ENCODE measurements at regions not wholly inside any gene's neighbourhood (a gene's known extent, or its start where the extent isn't known, plus 50 kb on each side); places are given as distances from the start of the nearest gene placed in this dataset.

- no peaks in the 10 kb centered on the region for H3K36me3 ChIP-seq
- DNase-seq (ENCODE audit: low read depth in 1 of 2, low spot score in 2 of 2), result no peak
- no peaks in the 10 kb centered on the region for H3K4me1 ChIP-seq (replicated peaks)
- H3K27me3 ChIP-seq (replicated peaks), result no peaks in the 10 kb centered on the region
- no peak overlapping the region for H3K4me3 ChIP-seq
- H3K9me3 ChIP-seq (replicated peaks), result peaks cover 12% of the 10 kb centered on the region
- H3K27ac ChIP-seq, result no peak overlapping the region
These were observed 85.5 kb upstream of the GPC1 start for GRCh38 chr2:240350006-240350355.

GRCh38 chr2:240350696-240351087 is 84.8 kb upstream of the GPC1 start:
- Histone ChIP-seq H3K27ac (no peak overlapping the region), H3K4me1 (replicated peaks) (no peaks in the 10 kb centered on the region)

GRCh38 chr2:240351088-240351741 is 84.2 kb upstream of the GPC1 start:
- no peak for DNase-seq (ENCODE audit: low read depth in 1 of 2, low spot score in 2 of 2)
- H3K9me3 ChIP-seq (replicated peaks), result 0 out of 2 replicates have a peak, but pooled peaks cover under 1% of the 10 kb centered on the region
- no peak overlapping the region for H3K27ac ChIP-seq
- no peaks in the 10 kb centered on the region for H3K4me1 ChIP-seq (replicated peaks)
- no peaks in the 10 kb centered on the region for H3K36me3 ChIP-seq
- H3K27me3 ChIP-seq (replicated peaks), result no peaks in the 10 kb centered on the region
- H3K4me3 ChIP-seq, result no peak overlapping the region

More at GRCh38 chr2:240350696-240351087, 84.8 kb upstream of the GPC1 start:
- no peak for DNase-seq (ENCODE audit: low read depth in 1 of 2, low spot score in 2 of 2)
- Histone ChIP-seq H3K27me3 (replicated peaks) (no peaks in the 10 kb centered on the region), H3K36me3 (no peaks in the 10 kb centered on the region), H3K9me3 (replicated peaks) (peaks cover 5% of the 10 kb centered on the region), H3K4me3 (no peak overlapping the region)

- no peaks in the 10 kb centered on the region for H3K36me3 ChIP-seq
- no peak for DNase-seq (ENCODE audit: low read depth in 1 of 2, low spot score in 2 of 2)
- no peak overlapping the region for H3K27ac ChIP-seq
These were observed 83.5 kb upstream of the GPC1 start for GRCh38 chr2:240351826-240352426.

GRCh38 chr2:240353086-240353798 is 82.2 kb upstream of the GPC1 start:
- H3K27me3 ChIP-seq (replicated peaks), result no peaks in the 10 kb centered on the region
- no peak overlapping the region for H3K27ac ChIP-seq
- no peak overlapping the region for H3K4me3 ChIP-seq
- H3K4me1 ChIP-seq (replicated peaks), result no peaks in the 10 kb centered on the region
- no peak for DNase-seq (ENCODE audit: low read depth in 1 of 2, low spot score in 2 of 2)
- no peaks in the 10 kb centered on the region for H3K36me3 ChIP-seq
- no peaks in the 10 kb centered on the region for H3K9me3 ChIP-seq (replicated peaks)

More at GRCh38 chr2:240351826-240352426, 83.5 kb upstream of the GPC1 start:
- H3K27me3 ChIP-seq (replicated peaks), result no peaks in the 10 kb centered on the region
- no peaks in the 10 kb centered on the region for H3K9me3 ChIP-seq (replicated peaks)
- H3K4me3 ChIP-seq, result no peak overlapping the region
- no peaks in the 10 kb centered on the region for H3K4me1 ChIP-seq (replicated peaks)

- DNase-seq (ENCODE audit: low read depth in 1 of 2, low spot score in 2 of 2), result no peak
- Histone ChIP-seq H3K4me3 (no peak overlapping the region), H3K27me3 (replicated peaks) (no peaks in the 10 kb centered on the region), H3K9me3 (replicated peaks) (no peaks in the 10 kb centered on the region), H3K27ac (no peak overlapping the region), H3K36me3 (no peaks in the 10 kb centered on the region), H3K4me1 (replicated peaks) (no peaks in the 10 kb centered on the region)
These were observed 81.5 kb upstream of the GPC1 start for GRCh38 chr2:240353944-240354343.

GRCh38 chr2:240355001-240355891 is 80.2 kb upstream of the GPC1 start:
- no peaks in the 10 kb centered on the region for H3K27me3 ChIP-seq (replicated peaks)
- no peaks in the 10 kb centered on the region for H3K36me3 ChIP-seq
- H3K27ac ChIP-seq, result no peak overlapping the region
- H3K9me3 ChIP-seq (replicated peaks), result no peaks in the 10 kb centered on the region; the same call in 1 of the 2 replicates
- H3K4me3 ChIP-seq, result no peak overlapping the region
- peaks cover under 1% of the 10 kb centered on the region for H3K4me1 ChIP-seq (replicated peaks)
- no peak for DNase-seq (ENCODE audit: low read depth in 1 of 2, low spot score in 2 of 2)

GRCh38 chr2:240355962-240356361 is 79.5 kb upstream of the GPC1 start:
- no peaks in the 10 kb centered on the region; the same call in 1 of the 2 replicates for H3K9me3 ChIP-seq (replicated peaks)
- H3K27ac ChIP-seq, result no peak overlapping the region
- peaks cover 4% of the 10 kb centered on the region for H3K4me1 ChIP-seq (replicated peaks)
- no peaks in the 10 kb centered on the region for H3K36me3 ChIP-seq
- H3K4me3 ChIP-seq, result no peak overlapping the region
- H3K27me3 ChIP-seq (replicated peaks), result no peaks in the 10 kb centered on the region
- DNase-seq (ENCODE audit: low read depth in 1 of 2, low spot score in 2 of 2), result no peak

GRCh38 chr2:240356700-240357640 is 78.5 kb upstream of the GPC1 start:
- Histone ChIP-seq H3K4me3 (no peak overlapping the region), H3K4me1 (replicated peaks) (peaks cover 4% of the 10 kb centered on the region), H3K27me3 (replicated peaks) (no peaks in the 10 kb centered on the region), H3K9me3 (replicated peaks) (no peaks in the 10 kb centered on the region; the same call in 1 of the 2 replicates), H3K36me3 (no peaks in the 10 kb centered on the region), H3K27ac (no peak overlapping the region)
- no peak for DNase-seq (ENCODE audit: low read depth in 1 of 2, low spot score in 2 of 2)

- Histone ChIP-seq H3K9me3 (replicated peaks) (no peaks in the 10 kb centered on the region; the same call in 1 of the 2 replicates), H3K4me3 (no peak overlapping the region), H3K27ac (no peak overlapping the region), H3K36me3 (no peaks in the 10 kb centered on the region), H3K4me1 (replicated peaks) (peaks cover 4% of the 10 kb centered on the region), H3K27me3 (replicated peaks) (no peaks in the 10 kb centered on the region)
- DNase-seq (ENCODE audit: low read depth in 1 of 2, low spot score in 2 of 2), result no peak
These were observed 77.8 kb upstream of the GPC1 start for GRCh38 chr2:240357641-240358012.

GRCh38 chr2:240358080-240358479 is 77.4 kb upstream of the GPC1 start:
- Histone ChIP-seq H3K27me3 (replicated peaks) (no peaks in the 10 kb centered on the region), H3K27ac (no peak overlapping the region), H3K36me3 (no peaks in the 10 kb centered on the region), H3K9me3 (replicated peaks) (no peaks in the 10 kb centered on the region; the same call in 1 of the 2 replicates), H3K4me1 (replicated peaks) (peaks cover 4% of the 10 kb centered on the region), H3K4me3 (no peak overlapping the region)
- no peak for DNase-seq (ENCODE audit: low read depth in 1 of 2, low spot score in 2 of 2)

GRCh38 chr2:240358821-240359397 is 76.6 kb upstream of the GPC1 start:
- DNase-seq (ENCODE audit: low read depth in 1 of 2, low spot score in 2 of 2), result no peak
- Histone ChIP-seq H3K9me3 (replicated peaks) (no peaks in the 10 kb centered on the region; the same call in 1 of the 2 replicates), H3K4me1 (replicated peaks) (peaks cover 4% of the 10 kb centered on the region), H3K36me3 (no peaks in the 10 kb centered on the region), H3K27ac (no peak overlapping the region), H3K4me3 (no peak overlapping the region), H3K27me3 (replicated peaks) (no peaks in the 10 kb centered on the region)

Data from SJSA1 (cell line).